ENCODE measurements at regions not wholly inside any gene's neighbourhood (a gene's known extent, or its start where the extent isn't known, plus 50 kb on each side); places are given as distances from the start of the nearest gene placed in this dataset.

- no peak for DNase-seq (ENCODE audit: low read depth)
Observed at GRCh38 chr3:40996382-40996781, 202.9 kb upstream of the CTNNB1 start.

GRCh38 chr3:40996827-40997710 is 202.2 kb upstream of the CTNNB1 start:
- no peak for DNase-seq (ENCODE audit: low read depth)

- DNase-seq (ENCODE audit: low read depth): no peak
Observed at GRCh38 chr3:40997711-40998519, 201.4 kb upstream of the CTNNB1 start.

- no peak for DNase-seq (ENCODE audit: low read depth)
Observed at GRCh38 chr3:40999682-41000081, 199.6 kb upstream of the CTNNB1 start.

- no peak for DNase-seq (ENCODE audit: low read depth)
Observed at GRCh38 chr3:41000471-41000870, 198.8 kb upstream of the CTNNB1 start.

GRCh38 chr3:41001556-41001955 is 197.7 kb upstream of the CTNNB1 start:
- DNase-seq (ENCODE audit: low read depth): no peak

GRCh38 chr3:41002104-41002503 is 197.2 kb upstream of the CTNNB1 start:
- no peak for DNase-seq (ENCODE audit: low read depth)

- DNase-seq (ENCODE audit: low read depth): no peak
Observed at GRCh38 chr3:41007399-41007798, 191.9 kb upstream of the CTNNB1 start.

GRCh38 chr3:41011854-41012253 is 187.5 kb upstream of the CTNNB1 start:
- DNase-seq (ENCODE audit: low read depth): no peak

- no peak for DNase-seq (ENCODE audit: low read depth)
Observed at GRCh38 chr3:41018855-41019254, 180.4 kb upstream of the CTNNB1 start.

- no peak for DNase-seq (ENCODE audit: low read depth)
Observed at GRCh38 chr3:41024031-41024836, 175.1 kb upstream of the CTNNB1 start.

GRCh38 chr3:41026394-41027177 is 172.7 kb upstream of the CTNNB1 start:
- no peak for DNase-seq (ENCODE audit: low read depth)

GRCh38 chr3:41029356-41029755 is 169.9 kb upstream of the CTNNB1 start:
- no peak for DNase-seq (ENCODE audit: low read depth)

GRCh38 chr3:41030220-41030619 is 169.1 kb upstream of the CTNNB1 start:
- no peak for DNase-seq (ENCODE audit: low read depth)

GRCh38 chr3:41031401-41031800 is 167.9 kb upstream of the CTNNB1 start:
- no peak for DNase-seq (ENCODE audit: low read depth)

- no peak for DNase-seq (ENCODE audit: low read depth)
Observed at GRCh38 chr3:41033956-41034519, 165.3 kb upstream of the CTNNB1 start.

- no peak for DNase-seq (ENCODE audit: low read depth)
Observed at GRCh38 chr3:41035456-41036022, 163.8 kb upstream of the CTNNB1 start.

GRCh38 chr3:41037651-41038334 is 161.5 kb upstream of the CTNNB1 start:
- no peak for DNase-seq (ENCODE audit: low read depth)

- no peak for DNase-seq (ENCODE audit: low read depth)
Observed at GRCh38 chr3:41040256-41040655, 159.0 kb upstream of the CTNNB1 start.

GRCh38 chr3:41041462-41041861 is 157.8 kb upstream of the CTNNB1 start:
- DNase-seq (ENCODE audit: low read depth): no peak

All from stimulated activated CD4-positive, alpha-beta T cell treated with anti-CD3 and anti-CD28 coated beads, Interleukin-2, amount 100 ng/mL, for 4 hours (primary cell).